Nephron progenitor cell (in vitro differentiated cells): ENCODE measurements at regions not wholly inside any gene's neighbourhood (a gene's known extent, or its start where the extent isn't known, plus 50 kb on each side); places are given as distances from the start of the nearest gene placed in this dataset.

Source experiments
- DNase-seq: peaks from one replicate; pipeline ENCODE4 v3.0.0; 2021
- H3K27ac Mint-ChIP-seq: 2 replicates; pipeline ENCODE4 v1.8.0; 2021; ENCODE audit warnings: mild to moderate bottlenecking, moderate library complexity, mixed read lengths
- H3K27me3 Mint-ChIP-seq: 2 replicates; pipeline ENCODE4 v1.8.0; 2021; ENCODE audit warnings: mild to moderate bottlenecking, low read depth, mixed read lengths; ENCODE audit not compliant: poor library complexity
- H3K36me3 Mint-ChIP-seq: 2 replicates; pipeline ENCODE4 v1.8.0; 2021; ENCODE audit warnings: low read depth, mixed read lengths
- H3K4me1 Mint-ChIP-seq: 2 replicates; pipeline ENCODE4 v1.8.0; 2021; ENCODE audit warnings: mixed read lengths
- H3K4me3 Mint-ChIP-seq: 2 replicates; pipeline ENCODE4 v1.8.0; 2021; ENCODE audit warnings: mild to moderate bottlenecking, moderate library complexity, mixed read lengths
- H3K9me3 Mint-ChIP-seq: 2 replicates; pipeline ENCODE4 v1.8.0; 2021; ENCODE audit warnings: mild to moderate bottlenecking, moderate library complexity, mixed read lengths
- CTCF ChIP-seq: fragments of 200-600 bp; sonication (generic); IDR thresholded peaks from 2 replicates; pipeline ENCODE4 v1.5.0; 2021; ENCODE audit warnings: antibody characterized with exemption

- no peaks in the 10 kb centered on the region for H3K36me3 Mint-ChIP-seq
- no peaks in the 10 kb centered on the region for H3K9me3 Mint-ChIP-seq
- peaks cover 38% of the 10 kb centered on the region for H3K4me1 Mint-ChIP-seq
- H3K27ac Mint-ChIP-seq: no peak overlapping the region
- no peak for TF ChIP-seq CTCF
- no peak overlapping the region for H3K4me3 Mint-ChIP-seq
- no peak for DNase-seq
- H3K27me3 Mint-ChIP-seq: peaks cover 9% of the 10 kb centered on the region
These were observed 105.2 kb downstream of the TFAP2A start for GRCh38 chr6:10309457-10310329.

- Mint-ChIP-seq H3K4me3 (no peak overlapping the region), H3K9me3 (no peaks in the 10 kb centered on the region), H3K4me1 (peaks cover 23% of the 10 kb centered on the region), H3K27ac (no peak overlapping the region), H3K36me3 (no peaks in the 10 kb centered on the region), H3K27me3 (peaks cover 12% of the 10 kb centered on the region)
- no peak for TF ChIP-seq CTCF
- no peak for DNase-seq
These were observed 107.4 kb downstream of the TFAP2A start for GRCh38 chr6:10307476-10307875.

- H3K9me3 Mint-ChIP-seq: no peaks in the 10 kb centered on the region
- H3K27me3 Mint-ChIP-seq: peaks cover 12% of the 10 kb centered on the region
- DNase-seq: no peak
- no peak for TF ChIP-seq CTCF
- H3K4me3 Mint-ChIP-seq: no peak overlapping the region
- no peaks in the 10 kb centered on the region for H3K36me3 Mint-ChIP-seq
- peak overlapping the region; percentile 54 for H3K27ac Mint-ChIP-seq
- H3K4me1 Mint-ChIP-seq: peaks cover 22% of the 10 kb centered on the region
These were observed 107.8 kb downstream of the TFAP2A start for GRCh38 chr6:10307028-10307427.

- no peak for DNase-seq
- no peak overlapping the region for H3K4me3 Mint-ChIP-seq
- H3K27me3 Mint-ChIP-seq: peaks cover 12% of the 10 kb centered on the region
- H3K4me1 Mint-ChIP-seq: peaks cover 18% of the 10 kb centered on the region
- TF ChIP-seq CTCF: no peak
- no peaks in the 10 kb centered on the region for H3K9me3 Mint-ChIP-seq
- H3K36me3 Mint-ChIP-seq: no peaks in the 10 kb centered on the region
- H3K27ac Mint-ChIP-seq: no peak overlapping the region
These were observed 109.0 kb downstream of the TFAP2A start for GRCh38 chr6:10305790-10306415.

- H3K27ac Mint-ChIP-seq: no peak overlapping the region
- peaks cover 5% of the 10 kb centered on the region for H3K27me3 Mint-ChIP-seq
- no peak overlapping the region for H3K4me3 Mint-ChIP-seq
- H3K4me1 Mint-ChIP-seq: no peaks in the 10 kb centered on the region
- H3K36me3 Mint-ChIP-seq: no peaks in the 10 kb centered on the region
- no peak for DNase-seq
- H3K9me3 Mint-ChIP-seq: no peaks in the 10 kb centered on the region
- no peak for TF ChIP-seq CTCF
These were observed 111.0 kb downstream of the TFAP2A start for GRCh38 chr6:10303608-10304506.
